Hypothalamus (tissue), 51 donors: ENCODE measurements at regions not wholly inside any gene's neighbourhood (a gene's known extent, or its start where the extent isn't known, plus 50 kb on each side); places are given as distances from the start of the nearest gene placed in this dataset.
"Not testable (repeated sequence)": the region's sequence is repeated elsewhere in the genome, so short reads cannot be mapped to it uniquely, and the experiment has no call there.

Source experiments
- DNase-seq, 51 donors: peaks; one replicate each; lab custom pipeline; 2025; lab: John Stamatoyannopoulos, UW

DNA sequence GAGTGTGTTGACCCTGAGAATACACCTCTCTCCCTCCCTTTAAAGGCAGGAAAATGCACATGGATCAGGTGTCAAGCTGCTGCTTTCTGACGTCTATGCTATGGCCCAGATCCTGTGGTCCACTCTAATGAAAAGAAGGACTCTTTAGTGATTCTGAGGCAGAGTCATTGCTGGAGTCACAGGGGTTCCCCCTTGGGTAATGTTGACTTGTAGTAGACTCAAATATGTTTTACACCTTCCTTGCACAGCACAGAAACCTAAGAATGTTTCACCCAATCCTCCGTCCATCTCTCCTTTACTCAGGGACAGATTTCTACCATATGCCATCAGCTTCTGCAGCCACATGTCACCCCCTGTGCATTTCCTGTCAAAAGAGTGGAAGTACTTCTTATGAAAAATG, 525.4 kb downstream of the TMEM121 start:
- no peak for DNase-seq

DNA sequence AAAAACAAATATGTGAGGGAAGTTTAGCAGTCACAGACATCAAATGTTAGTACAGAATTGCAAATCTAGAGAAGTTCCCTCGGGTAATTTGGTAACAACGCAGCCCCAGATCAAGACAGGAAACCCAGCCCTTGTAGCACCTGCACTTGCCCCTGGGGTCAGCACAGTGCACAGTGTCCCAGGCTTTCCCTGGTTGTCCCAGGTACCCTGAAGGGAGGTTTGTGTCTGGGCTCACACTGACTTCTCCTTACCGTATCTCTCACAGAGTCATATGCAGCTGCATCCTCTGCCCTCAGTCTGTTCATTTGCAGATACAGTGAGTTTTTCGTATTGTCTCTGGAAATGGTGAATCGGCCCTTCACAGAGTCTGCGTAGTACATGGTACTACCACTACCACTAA, 528.9 kb downstream of the TMEM121 start:
- no peak for DNase-seq

DNA sequence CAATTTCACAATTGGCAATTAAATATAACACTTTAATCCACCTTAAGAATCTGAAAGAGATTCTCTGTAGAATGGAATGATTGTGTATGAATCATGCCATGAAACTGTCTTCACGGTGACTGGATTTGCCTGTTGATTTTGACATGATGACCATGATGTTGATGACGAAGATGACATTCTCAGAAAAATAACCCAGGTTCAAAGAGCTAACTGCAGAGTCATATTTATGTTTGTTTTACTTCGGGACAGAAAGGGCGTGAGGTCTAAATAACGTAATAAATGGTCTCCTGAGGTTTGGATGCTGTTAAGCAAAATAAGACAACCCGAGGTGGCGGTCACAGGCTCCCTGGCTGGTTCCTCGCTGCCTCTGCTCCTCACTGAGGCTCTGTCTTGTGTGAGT, 532.0 kb downstream of the TMEM121 start:
- DNase-seq: no peak

- no peak for DNase-seq
Observed at GRCh38 chr14:106060276-106060975, 534.0 kb downstream of the TMEM121 start.

DNA sequence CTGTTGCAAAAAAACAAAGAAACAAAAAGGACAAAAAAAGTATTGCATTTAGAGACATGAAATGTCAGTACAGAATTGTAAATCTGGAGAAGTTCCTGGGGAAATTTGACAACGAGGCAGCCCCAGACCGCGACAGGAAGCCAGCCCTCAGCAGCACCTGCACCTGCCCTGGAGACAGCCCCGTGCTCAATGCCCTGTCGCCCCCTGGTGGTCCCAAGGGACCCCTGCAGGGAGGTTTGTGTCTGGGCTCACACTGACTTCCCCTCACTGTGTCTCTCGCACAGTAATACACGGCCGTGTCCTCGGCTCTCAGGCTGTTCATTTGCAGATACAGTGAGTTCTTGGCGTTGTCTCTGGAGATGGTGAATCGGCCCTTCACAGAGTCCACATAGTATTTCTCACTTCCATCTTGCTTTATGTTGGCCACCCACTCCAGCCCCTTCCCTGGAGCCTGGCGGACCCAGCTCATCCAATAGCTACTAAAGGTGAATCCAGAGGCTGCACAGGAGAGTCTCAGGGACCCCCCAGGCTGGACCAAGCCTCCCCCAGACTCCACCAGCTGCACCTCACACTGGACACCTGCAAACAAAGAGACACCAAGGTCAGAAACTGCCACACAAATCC, 535.6 kb downstream of the TMEM121 start:
- not testable (repeated sequence) for DNase-seq

GRCh38 chr14:106062502-106063272, 536.3 kb downstream of the TMEM121 start:
- DNase-seq: no peak

DNA sequence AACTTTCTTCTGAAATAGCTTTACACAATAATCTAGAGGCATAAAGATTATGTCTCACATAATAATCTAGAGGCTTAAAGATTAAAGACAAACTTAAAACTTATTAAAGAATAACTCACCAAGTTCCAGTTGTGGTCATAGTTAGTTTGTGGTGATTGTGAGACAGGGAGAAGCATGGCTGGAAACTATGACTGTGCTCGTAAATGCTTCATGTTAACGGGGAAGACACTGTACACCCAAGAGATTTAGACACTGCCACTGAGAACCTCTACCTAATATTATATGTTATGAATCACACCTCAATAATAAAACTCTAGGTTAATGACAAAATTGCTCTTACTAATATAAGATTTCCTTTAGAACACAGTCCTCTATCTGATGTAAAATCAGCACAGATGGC, 541.6 kb downstream of the TMEM121 start:
- no peak for DNase-seq

DNA sequence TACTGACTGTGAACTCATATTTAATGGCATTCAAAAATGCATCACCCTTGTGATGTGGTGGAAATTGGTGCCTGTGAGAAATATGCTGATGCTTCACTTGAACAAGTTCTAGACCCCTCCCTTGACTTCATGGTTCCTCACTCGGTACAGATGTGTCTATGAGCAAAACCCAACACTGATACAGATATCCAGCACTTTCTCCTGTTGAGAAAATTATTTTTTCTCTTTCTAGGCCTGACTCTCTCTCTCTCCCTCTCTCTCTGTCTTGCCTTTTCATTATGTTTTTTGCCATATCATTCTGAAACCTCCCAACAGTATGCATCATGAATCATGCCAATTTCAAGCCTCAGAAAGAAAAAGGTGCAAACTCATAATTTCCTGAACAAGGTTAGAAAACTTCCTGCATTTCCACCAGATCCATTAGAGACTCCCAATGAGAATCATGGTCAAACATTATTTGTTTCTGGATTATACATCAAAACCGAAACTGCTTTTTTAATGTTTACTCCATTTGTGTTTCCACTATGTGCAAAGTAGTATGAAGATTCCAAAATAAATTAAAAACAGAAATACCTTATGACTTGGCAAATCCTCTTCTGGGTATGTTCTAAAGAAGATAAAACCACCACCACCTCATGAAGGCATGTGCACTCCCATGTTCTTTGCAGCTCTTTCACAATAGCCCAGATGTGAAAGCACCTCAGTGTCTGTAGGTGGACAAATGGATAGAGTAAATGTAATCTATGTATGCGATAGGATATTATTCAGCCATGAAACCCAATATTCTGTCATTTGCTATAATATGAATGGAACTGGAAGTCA, 543.6 kb downstream of the TMEM121 start:
- no peak for DNase-seq

GRCh38 chr14:106080922-106081321, 554.5 kb downstream of the TMEM121 start:
- no peak for DNase-seq

GRCh38 chr14:106081721-106082120, 555.3 kb downstream of the TMEM121 start:
- DNase-seq: not testable (repeated sequence)

DNA sequence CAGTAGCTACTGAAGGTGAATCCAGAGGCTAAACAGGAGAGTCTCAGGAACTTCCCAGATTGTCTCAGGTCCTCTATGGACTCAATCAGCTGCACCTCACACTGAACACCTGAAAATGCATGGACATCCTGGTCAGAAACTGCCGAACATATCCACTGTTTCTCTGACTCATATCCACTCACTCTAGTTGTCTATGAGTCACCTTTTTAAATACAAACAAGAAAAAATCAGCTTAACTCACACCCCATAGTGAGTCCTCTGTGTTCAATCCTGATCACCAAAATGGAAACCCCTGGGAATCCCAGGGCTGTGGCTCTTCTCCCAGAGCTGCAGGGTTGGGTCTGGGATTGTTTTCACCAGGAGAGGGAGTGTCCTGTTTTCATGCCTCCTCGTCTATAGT, 556.7 kb downstream of the TMEM121 start:
- DNase-seq: no peak

DNA sequence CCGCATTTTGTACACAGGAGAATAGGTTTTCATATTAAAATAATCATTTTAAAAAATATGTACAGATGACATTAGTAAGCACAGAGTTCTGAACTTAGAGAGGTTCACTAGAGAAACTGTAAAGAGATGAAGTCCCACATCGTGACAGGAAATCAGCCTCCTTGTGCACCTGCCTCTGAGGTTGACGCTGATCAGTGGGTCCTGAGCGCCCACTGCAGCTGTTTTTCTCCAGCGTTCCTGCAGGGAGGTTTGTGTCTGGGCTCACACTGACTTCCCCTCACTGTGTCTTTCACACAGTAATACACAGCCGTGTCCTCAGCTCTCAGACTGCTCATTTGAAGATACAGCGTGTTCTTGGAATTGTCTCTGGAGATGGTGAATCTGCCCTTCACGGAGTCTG, 561.5 kb downstream of the TMEM121 start:
- no peak for DNase-seq

GRCh38 chr14:106088860-106089259, 562.5 kb downstream of the TMEM121 start:
- DNase-seq: not testable (repeated sequence)

GRCh38 chr14:106094654-106095189, 568.3 kb downstream of the TMEM121 start:
- no peak for DNase-seq

GRCh38 chr14:106107703-106108102, 581.3 kb downstream of the TMEM121 start:
- no peak for DNase-seq

DNA sequence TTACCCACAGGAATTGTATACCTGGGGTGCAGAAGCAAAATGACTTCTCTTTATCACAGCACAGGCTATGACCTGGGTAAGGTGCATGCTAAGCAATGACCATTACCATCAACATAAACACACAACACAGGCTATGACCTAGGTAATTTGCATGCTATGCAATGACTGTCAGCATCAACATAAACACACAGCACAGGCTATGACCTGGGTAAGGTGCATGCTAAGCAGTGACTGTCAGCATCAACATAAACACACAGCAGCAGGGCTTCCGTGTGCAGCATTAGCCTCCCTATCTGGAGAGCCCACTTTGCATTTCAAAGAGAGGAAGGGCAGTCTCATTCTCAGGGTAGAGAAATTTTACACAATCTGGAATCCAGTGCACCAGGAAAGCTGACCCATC, 583.0 kb downstream of the TMEM121 start:
- DNase-seq: no peak

GRCh38 chr14:106115401-106115800, 589.0 kb downstream of the TMEM121 start:
- no peak for DNase-seq

- not testable (repeated sequence) for DNase-seq
Observed at GRCh38 chr14:106116339-106116930, 590.1 kb downstream of the TMEM121 start.

GRCh38 chr14:106120101-106120500, 593.7 kb downstream of the TMEM121 start:
- no peak for DNase-seq

DNA sequence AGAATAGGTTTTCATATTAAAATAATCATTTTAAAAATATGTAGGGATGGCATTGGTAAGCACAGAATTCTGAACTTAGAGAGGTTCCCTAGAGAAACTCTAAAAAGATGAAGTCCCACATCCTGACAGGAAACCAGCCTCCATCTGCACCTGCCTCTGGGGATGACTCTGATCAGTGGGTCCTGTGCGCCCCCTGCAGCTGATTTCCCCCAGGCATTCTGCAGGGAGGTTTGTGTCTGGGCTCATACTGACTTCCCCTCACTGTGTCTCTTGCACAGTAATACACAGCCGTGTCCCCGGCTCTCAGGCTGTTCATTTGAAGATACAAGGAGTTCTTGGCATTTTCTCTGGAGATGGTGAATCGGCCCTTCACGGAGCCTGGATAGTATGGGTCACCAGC, 602.9 kb downstream of the TMEM121 start:
- no peak for DNase-seq
